ENCODE measurements at regions not wholly inside any gene's neighbourhood (a gene's known extent, or its start where the extent isn't known, plus 50 kb on each side); places are given as distances from the start of the nearest gene placed in this dataset.

DNA sequence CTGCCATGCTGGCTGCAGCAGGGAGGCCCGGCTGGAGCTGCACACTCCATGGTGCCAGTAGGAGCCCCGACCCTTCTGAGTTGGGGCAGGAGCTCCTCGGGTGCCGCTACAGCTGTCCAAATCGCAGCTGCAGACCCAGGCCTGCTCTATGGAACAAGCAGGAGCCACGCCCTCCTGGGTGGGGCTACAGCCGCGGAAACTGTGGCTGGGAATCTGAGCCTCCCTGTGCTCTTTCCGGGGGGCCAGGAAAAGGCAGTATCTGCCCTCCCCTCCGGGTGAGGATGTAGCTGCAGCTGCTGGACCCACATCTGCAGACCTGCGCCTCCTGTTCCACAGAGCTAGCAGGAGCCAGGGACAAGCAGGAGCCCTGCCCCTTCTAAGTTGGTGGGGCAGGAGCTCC lies 278.9 kb upstream of the ACTBL2 start:
- no peak for TF ChIP-seq SUZ12 (IDR thresholded peaks at IDR 0.05; ENCODE audit: extremely low read depth, insufficient read depth, insufficient read length)
- TF ChIP-seq ZNF274 (IDR thresholded peaks at IDR 0.05; ENCODE audit: low read depth, low read length): no peak
